IMR-90 (cell line): ENCODE measurements at regions not wholly inside any gene's neighbourhood (a gene's known extent, or its start where the extent isn't known, plus 50 kb on each side); places are given as distances from the start of the nearest gene placed in this dataset.

Experiments used
- ATAC-seq: fragments of 200-7000 bp; cut with Tn5 transposase; 2 replicates; pipeline ENCODE4 v1.9.1; 2020; ENCODE audit warnings: low read depth, mild to moderate bottlenecking, moderate library complexity
- BruUV-seq: library from RNA; stranded (reverse); fragments of 400-500 nt; replicated peaks from 2 replicates; lab custom pipeline; 2021; lab: Mats Ljungman, UMichigan
- CTCF ChIA-PET: fragments of 300-600 bp; formaldehyde crosslinking; extraction: SDS; loops from one replicate; lab custom pipeline; 2021; ENCODE audit warnings: antibody characterized with exemption; lab: Yijun Ruan, JAX
- POLR2A ChIA-PET: fragments of 300-600 bp; sonication (Branson Sonifier 250); formaldehyde crosslinking; loops from one replicate; lab custom pipeline; 2022; ENCODE audit warnings: antibody characterized with exemption; ENCODE audit not compliant: unreplicated experiment; lab: Charles Lee
- DNase-seq: peaks from one replicate; pipeline ENCODE4 v3.0.0; 2013
- H2AFZ ChIP-seq: replicated peaks from 2 replicates; pipeline ENCODE3; 2013; ENCODE audit warnings: low read length, mild to moderate bottlenecking; ENCODE audit not compliant: poor library complexity
- H2AK5ac ChIP-seq: 2 replicates; pipeline ENCODE4 v1.6.1; 2013; ENCODE audit warnings: low read depth, low read length, inconsistent platforms
- H2AK9ac ChIP-seq: replicated peaks from 2 replicates; pipeline ENCODE3; 2013; ENCODE audit warnings: mild to moderate bottlenecking, low read depth, low read length, moderate library complexity; ENCODE audit not compliant: poor library complexity
- H2BK120ac ChIP-seq: 2 replicates; pipeline ENCODE4 v1.6.1; 2013; ENCODE audit warnings: low read depth, low read length, inconsistent platforms
- H2BK15ac ChIP-seq: 3 replicates; pipeline ENCODE4 v1.6.1; 2013; ENCODE audit warnings: low read depth, low read length, inconsistent platforms
- H2BK20ac ChIP-seq: 2 replicates; pipeline ENCODE4 v1.6.1; 2013; ENCODE audit warnings: low read depth, mild to moderate bottlenecking, inconsistent platforms, low read length, moderate library complexity
- H2BK5ac ChIP-seq: 2 replicates; pipeline ENCODE4 v1.6.1; 2013; ENCODE audit warnings: mild to moderate bottlenecking, low read depth, low read length, inconsistent platforms; ENCODE audit not compliant: poor library complexity, severe bottlenecking
- H3K14ac ChIP-seq: replicated peaks from 2 replicates; pipeline ENCODE4 v1.6.1; 2013; ENCODE audit warnings: low read depth, low read length, inconsistent platforms
- H3K18ac ChIP-seq: 2 replicates; pipeline ENCODE4 v1.6.1; 2013; ENCODE audit warnings: low read depth, low read length, control low read depth
- H3K23ac ChIP-seq: 2 replicates; pipeline ENCODE4 v1.6.1; 2013; ENCODE audit warnings: low read depth, low read length, inconsistent platforms
- H3K27ac ChIP-seq: 2 replicates; pipeline ENCODE4 v1.5.1; 2013; ENCODE audit warnings: mild to moderate bottlenecking, control low read depth, low read length; ENCODE audit not compliant: insufficient read depth
- H3K27me3 ChIP-seq: 2 replicates; pipeline ENCODE4 v1.6.1; 2013; ENCODE audit warnings: low read length; ENCODE audit not compliant: control insufficient read depth, insufficient read depth
- H3K36me3 ChIP-seq: 2 replicates; pipeline ENCODE4 v1.6.1; 2013; ENCODE audit warnings: low read length, mixed read lengths; ENCODE audit not compliant: control insufficient read depth, insufficient read depth
- H3K4ac ChIP-seq: 2 replicates; pipeline ENCODE4 v1.6.1; 2013; ENCODE audit warnings: low read depth, low read length, inconsistent platforms
- H3K4me1 ChIP-seq: 2 replicates; pipeline ENCODE4 v1.6.1; 2013; ENCODE audit warnings: low read length, mixed read lengths; ENCODE audit not compliant: control insufficient read depth, insufficient read depth
- H3K4me2 ChIP-seq: 2 replicates; pipeline ENCODE4 v1.6.1; 2013; ENCODE audit warnings: low read depth, mild to moderate bottlenecking, control low read depth, low read length, moderate library complexity
- H3K4me3 ChIP-seq: 2 replicates; pipeline ENCODE4 v1.5.1; 2013; ENCODE audit warnings: low read depth, mild to moderate bottlenecking, control low read depth, low read length, moderate library complexity; ENCODE audit not compliant: insufficient read depth
- H3K56ac ChIP-seq: 2 replicates; pipeline ENCODE4 v1.6.1; 2013; ENCODE audit warnings: low read length, inconsistent platforms; ENCODE audit not compliant: insufficient read depth; ENCODE audit errors: extremely low read depth
- H3K79me1 ChIP-seq, 2 experiments: 2 replicates each; pipeline ENCODE4 v1.6.1; 2013; ENCODE audit warnings: low read length in 2 of 2, inconsistent platforms in 1 of 2, low read depth in 1 of 2
- H3K9ac ChIP-seq: 2 replicates; pipeline ENCODE4 v1.6.1; 2013; ENCODE audit warnings: low read depth, low read length, control low read depth
- H3K9me1 ChIP-seq: 2 replicates; pipeline ENCODE4 v1.6.1; 2013; ENCODE audit warnings: low read length, inconsistent platforms; ENCODE audit not compliant: insufficient read depth
- H3K9me3 ChIP-seq: 2 replicates; pipeline ENCODE4 v1.6.1; 2013; ENCODE audit warnings: low read length; ENCODE audit not compliant: control insufficient read depth, insufficient read depth
- H4K20me1 ChIP-seq: 2 replicates; pipeline ENCODE4 v1.6.1; 2013; ENCODE audit warnings: low read length, inconsistent platforms; ENCODE audit not compliant: insufficient read depth
- H4K5ac ChIP-seq: 2 replicates; pipeline ENCODE4 v1.6.1; 2013; ENCODE audit warnings: mild to moderate bottlenecking, low read depth, low read length, control low read depth
- H4K8ac ChIP-seq, 2 experiments: 2 replicates each; pipeline ENCODE4 v1.6.1; 2013; ENCODE audit warnings: low read depth in 2 of 2, low read length in 2 of 2, control low read depth in 1 of 2, inconsistent platforms in 1 of 2
- H4K91ac ChIP-seq: 2 replicates; pipeline ENCODE4 v1.6.1; 2013; ENCODE audit warnings: low read depth, low read length, inconsistent platforms; ENCODE audit not compliant: insufficient read depth
- BHLHE40 ChIP-seq: fragments of 150-350 bp; IDR thresholded peaks from 2 replicates; pipeline ENCODE4 v1.6.1; 2016; ENCODE audit warnings: mild to moderate bottlenecking, low read depth, low read length
- CHD1 ChIP-seq: IDR thresholded peaks from 2 replicates; pipeline ENCODE4 v1.6.1; 2012; ENCODE audit warnings: low read depth, low read length, improper control_type of control experiment
- FOS ChIP-seq: fragments of 150-350 bp; IDR thresholded peaks from 2 replicates; pipeline ENCODE4 v1.6.1; 2016; ENCODE audit warnings: low read depth, low read length
- MAZ ChIP-seq: IDR thresholded peaks from 2 replicates; pipeline ENCODE4 v1.6.1; 2012; ENCODE audit warnings: low read depth, mild to moderate bottlenecking, low read length, improper control_type of control experiment, moderate library complexity, borderline replicate concordance
- MXI1 ChIP-seq: IDR thresholded peaks from 2 replicates; pipeline ENCODE4 v1.6.1; 2012; ENCODE audit warnings: low read depth, mild to moderate bottlenecking, low read length, moderate library complexity, borderline replicate concordance
- RCOR1 ChIP-seq: IDR thresholded peaks from 2 replicates; pipeline ENCODE4 v1.6.1; 2012; ENCODE audit warnings: mild to moderate bottlenecking, low read length, improper control_type of control experiment; ENCODE audit not compliant: insufficient replicate concordance
- WGBS, 2 experiments: methylation state at CpG; one replicate each; pipeline versions ENCODE4 v1.1.5 to v1.1.7; 2013; ENCODE audit warnings: missing lambda C conversion rate in 2 of 2; ENCODE audit not compliant: insufficient read length in 1 of 2; ENCODE audit errors: extremely low coverage in 2 of 2; 5-methylcytosine and 5-hydroxymethylcytosine counted together
- dilution Hi-C: fragments of 300-500 bp; cut with HindIII; formaldehyde crosslinking; loops from one replicate; pipeline ENCODE4 v1.14.3; 2018; ENCODE audit warnings: low sequenced_read_pairs; ENCODE audit not compliant: unreplicated experiment
- in situ Hi-C: fragments of 300-500 bp; cut with MboI; formaldehyde crosslinking; loops from 3 replicates; pipeline ENCODE4 v1.14.3; 2019; ENCODE audit warnings: low sequenced_read_pairs, inconsistent platforms, mixed read lengths
- intact Hi-C: fragments of 100-400 bp; cut with micrococcal nuclease; formaldehyde crosslinking; loops from 2 replicates; pipeline ENCODE4 v1.10.0; 2022

GRCh38 chr16:87231295-87231694 is 85.9 kb downstream of the C16orf95 start:
- H4K8ac ChIP-seq = no peak overlapping the region
- H3K79me1 ChIP-seq = no peaks in the 10 kb centered on the region
- ATAC-seq = no peak
- H3K9me3 ChIP-seq = peaks cover 6% of the 10 kb centered on the region
- no peak overlapping the region for H2BK20ac ChIP-seq
- no peak overlapping the region for H3K4me2 ChIP-seq
- DNase-seq = no peak
- H3K4ac ChIP-seq = no peak overlapping the region
- no peaks in the 10 kb centered on the region for H4K20me1 ChIP-seq
- POLR2A ChIA-PET = no interaction called here
- H2BK120ac ChIP-seq = no peak overlapping the region
- H3K4me1 ChIP-seq = peaks cover 5% of the 10 kb centered on the region
- no peak overlapping the region for H2BK5ac ChIP-seq
- no peak overlapping the region for H2BK15ac ChIP-seq
- in situ Hi-C loops = no loop called here
- H4K5ac ChIP-seq = no peak overlapping the region
- dilution Hi-C loops = no loop called here
- no peak overlapping the region for H3K4me3 ChIP-seq
- no peak for TF ChIP-seq CHD1
- no peak for TF ChIP-seq RCOR1
- no peak for TF ChIP-seq BHLHE40
- no peak for TF ChIP-seq MAZ
- TF ChIP-seq FOS = no peak
- no peak for TF ChIP-seq MXI1
- no peak overlapping the region for H3K23ac ChIP-seq
- no peak overlapping the region for H3K14ac ChIP-seq
- 100% methylated on average over 2 of the region's 4 CpGs; no CpG with 5 or more reads in 1 of the 2 experiments for WGBS, 2 experiments
- no peak overlapping the region for H2AFZ ChIP-seq
- H3K27ac ChIP-seq = no peak overlapping the region
- H3K18ac ChIP-seq = no peak overlapping the region
- peaks cover 9% of the 10 kb centered on the region; the same call in 1 of the 2 replicates for H3K9me1 ChIP-seq
- peaks cover 7% of the 10 kb centered on the region; the same call in 1 of the 2 replicates for H3K27me3 ChIP-seq
- no peak overlapping the region for H2AK5ac ChIP-seq
- BruUV-seq = no TSS peak
- H3K9ac ChIP-seq = no peak overlapping the region
- CTCF ChIA-PET = no interaction called here
- H4K91ac ChIP-seq = no peak overlapping the region
- H3K56ac ChIP-seq = no peak overlapping the region
- no peaks in the 10 kb centered on the region for H3K36me3 ChIP-seq
- no peak overlapping the region for H2AK9ac ChIP-seq
- intact Hi-C loops = no loop called here
